ENCODE measurements at regions not wholly inside any gene's neighbourhood (a gene's known extent, or its start where the extent isn't known, plus 50 kb on each side); places are given as distances from the start of the nearest gene placed in this dataset.
"Not testable (repeated sequence)": the region's sequence is repeated elsewhere in the genome, so short reads cannot be mapped to it uniquely, and the experiment has no call there.

DNA sequence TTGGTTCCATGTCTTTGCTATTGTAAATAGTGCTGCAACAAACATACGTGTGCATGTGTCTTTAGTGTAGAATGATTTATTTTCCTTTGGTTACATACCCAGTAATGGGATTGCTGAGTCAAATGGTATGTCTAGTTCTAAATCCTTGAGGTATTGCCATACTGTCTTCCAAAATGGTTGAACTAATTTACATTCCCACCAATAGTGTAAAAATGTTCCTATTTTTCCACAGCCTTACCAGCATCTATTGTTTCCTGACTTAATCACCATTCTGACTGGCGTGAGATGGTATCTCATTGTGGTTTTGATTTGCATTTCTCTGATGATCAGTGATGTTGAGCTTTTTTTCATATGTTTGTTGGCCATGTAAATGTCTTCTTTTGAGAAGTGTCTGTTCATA is 226.6 kb downstream of the ETAA1 start:
- DNase-seq (ENCODE audit: low read depth in 2 of 2) = not testable (repeated sequence)

DNA sequence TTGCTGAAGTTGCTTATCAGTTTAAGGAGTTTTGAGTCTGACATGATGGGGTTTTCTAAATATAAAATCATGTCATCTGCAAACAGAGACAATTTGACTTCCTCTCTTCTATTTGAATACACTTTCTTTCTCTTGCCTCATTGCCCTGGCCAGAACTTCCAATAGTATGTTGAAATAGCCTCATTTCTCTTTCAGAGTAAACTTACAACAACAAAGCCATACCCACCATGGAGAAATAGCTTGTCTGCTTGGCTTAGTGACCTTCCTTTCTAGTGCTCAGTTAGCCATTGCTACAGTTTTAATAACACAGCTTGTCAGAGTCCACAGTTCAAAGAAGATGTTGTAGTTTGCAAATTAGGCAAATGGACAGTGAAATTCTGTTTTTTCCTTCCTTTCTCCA is 228.0 kb downstream of the ETAA1 start:
- no peak for DNase-seq (ENCODE audit: low read depth in 2 of 2)

DNA sequence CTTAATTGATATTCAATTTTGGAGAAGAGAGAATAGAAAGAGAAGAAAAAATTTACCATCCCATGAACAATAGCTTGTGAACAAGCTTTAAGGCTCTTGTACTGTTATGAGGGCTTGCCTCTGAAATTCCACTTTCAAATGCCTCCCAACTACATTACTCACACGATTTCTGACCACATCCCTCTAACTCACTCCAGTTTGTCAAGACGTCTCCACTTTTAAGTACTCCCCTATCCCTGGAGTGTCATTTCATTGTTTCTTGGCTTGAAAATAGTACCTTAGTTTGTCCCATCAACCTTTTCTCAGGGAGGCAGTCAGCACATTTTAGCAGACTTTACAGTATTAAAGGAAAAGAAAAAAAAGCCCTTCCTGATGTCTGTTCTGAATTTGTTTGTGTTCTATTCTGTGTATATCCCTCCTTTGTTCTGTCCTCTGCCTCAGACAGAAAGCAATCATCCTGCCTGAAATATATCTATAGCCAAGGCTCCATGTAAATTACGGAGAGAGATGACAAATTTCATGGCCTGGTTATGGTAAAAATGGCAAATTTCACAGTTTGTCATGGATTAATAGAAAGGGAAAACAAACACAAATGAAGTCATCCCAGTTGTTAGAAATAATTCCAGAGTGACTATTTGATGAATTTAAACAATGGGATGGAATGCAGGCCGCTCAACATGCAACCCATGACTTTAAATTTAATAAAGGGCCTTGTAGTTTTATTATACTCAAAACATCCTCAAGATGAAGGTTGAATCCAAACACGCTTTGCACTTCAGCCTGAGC is 228.8 kb downstream of the ETAA1 start:
- DNase-seq (ENCODE audit: low read depth in 2 of 2) = no peak

DNA sequence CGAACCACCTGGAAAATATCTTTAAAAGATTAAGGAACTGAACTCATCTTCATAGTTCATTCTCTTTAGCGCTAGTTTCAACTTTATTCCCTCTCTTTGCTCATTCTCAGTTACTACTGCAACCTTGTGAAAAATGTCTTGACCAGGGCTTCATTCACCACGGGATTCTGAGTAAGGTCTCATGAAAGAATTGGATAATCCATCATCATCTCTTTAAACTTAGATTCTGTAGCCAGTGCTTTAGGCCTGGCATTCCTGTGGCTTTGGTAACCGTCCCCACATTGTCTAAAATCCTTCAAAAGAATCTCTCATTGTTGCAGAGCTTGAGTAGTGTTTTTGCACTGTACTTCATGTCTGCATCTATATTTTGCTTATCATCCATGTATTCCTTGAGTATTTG is 229.5 kb downstream of the ETAA1 start:
- no peak for DNase-seq (ENCODE audit: low read depth in 2 of 2)

DNA sequence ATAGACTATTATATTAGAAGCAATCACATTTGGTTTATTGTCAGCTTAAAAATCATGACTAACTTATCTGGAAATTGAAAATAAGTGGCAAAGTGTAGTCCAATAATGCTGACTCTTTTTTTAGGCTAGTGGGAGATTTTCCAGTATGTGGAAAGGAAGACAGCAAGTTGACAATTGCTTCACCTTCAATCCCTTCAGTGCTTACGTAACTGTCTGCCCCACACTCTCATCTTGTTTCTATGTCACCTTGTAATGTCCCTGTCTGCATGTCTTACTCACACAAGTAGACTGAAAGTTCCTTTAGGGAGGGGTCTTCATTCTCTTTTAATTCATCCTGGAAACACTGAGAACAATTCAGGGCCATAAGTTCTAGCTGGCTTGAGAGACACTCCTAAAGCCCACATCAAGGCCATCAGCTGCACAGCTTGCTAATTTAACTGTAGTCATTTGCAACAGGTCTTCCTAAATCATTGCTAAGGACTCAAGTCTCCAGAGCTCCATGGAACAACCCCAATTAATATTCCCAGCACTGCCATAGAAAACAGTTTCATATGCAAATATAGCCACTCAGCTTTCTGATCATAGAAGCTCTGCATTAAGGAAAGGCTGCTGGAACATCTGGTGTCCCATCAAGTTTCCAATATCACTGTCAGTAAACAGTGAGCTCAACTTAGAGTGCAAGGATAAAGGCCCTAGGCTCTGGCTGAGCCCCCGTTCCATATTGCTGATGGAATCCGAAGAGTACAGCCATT is 230.5 kb downstream of the ETAA1 start:
- DNase-seq (ENCODE audit: low read depth in 2 of 2) = no peak

DNA sequence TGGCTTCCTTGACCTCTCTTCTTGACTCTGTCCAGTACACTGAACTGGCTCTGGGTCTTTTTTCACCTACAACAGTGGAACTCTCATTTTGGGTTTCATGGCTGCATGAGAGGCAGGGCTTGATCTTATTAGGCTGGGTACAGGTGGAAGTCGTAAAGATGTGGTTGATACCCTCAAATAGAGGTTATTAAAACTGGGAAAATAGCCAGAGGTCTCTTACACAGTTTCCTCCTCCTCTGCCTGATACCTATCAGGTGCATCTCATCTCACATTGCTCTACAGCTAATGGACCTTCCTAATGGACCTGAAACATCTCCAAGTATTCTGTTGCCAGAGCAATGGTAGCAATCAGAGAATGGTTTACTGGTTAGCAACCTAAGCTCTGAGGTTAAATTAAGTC is 231.8 kb downstream of the ETAA1 start:
- DNase-seq (ENCODE audit: low read depth in 2 of 2) = no peak

DNA sequence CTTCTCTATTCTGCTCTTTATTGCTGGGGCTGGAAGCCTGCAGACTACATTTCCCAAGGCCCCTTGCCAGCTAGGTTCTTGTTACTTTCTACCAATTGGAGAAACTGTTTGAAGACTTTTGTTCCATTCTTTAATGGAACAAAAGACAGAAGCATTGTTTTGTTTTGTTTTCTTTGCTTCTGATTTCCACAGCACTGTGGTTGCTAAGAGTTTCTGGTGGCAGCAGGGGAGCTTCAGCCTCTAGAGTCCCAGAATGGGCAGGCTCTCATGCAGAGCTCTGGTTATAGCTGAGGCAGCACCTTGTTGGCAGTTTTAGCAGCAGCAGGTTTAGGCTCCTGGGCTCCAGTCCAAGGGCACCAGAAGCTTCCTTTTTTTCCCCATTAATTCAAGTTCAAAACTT is 234.3 kb downstream of the ETAA1 start:
- no peak for DNase-seq (ENCODE audit: low read depth in 2 of 2)

DNA sequence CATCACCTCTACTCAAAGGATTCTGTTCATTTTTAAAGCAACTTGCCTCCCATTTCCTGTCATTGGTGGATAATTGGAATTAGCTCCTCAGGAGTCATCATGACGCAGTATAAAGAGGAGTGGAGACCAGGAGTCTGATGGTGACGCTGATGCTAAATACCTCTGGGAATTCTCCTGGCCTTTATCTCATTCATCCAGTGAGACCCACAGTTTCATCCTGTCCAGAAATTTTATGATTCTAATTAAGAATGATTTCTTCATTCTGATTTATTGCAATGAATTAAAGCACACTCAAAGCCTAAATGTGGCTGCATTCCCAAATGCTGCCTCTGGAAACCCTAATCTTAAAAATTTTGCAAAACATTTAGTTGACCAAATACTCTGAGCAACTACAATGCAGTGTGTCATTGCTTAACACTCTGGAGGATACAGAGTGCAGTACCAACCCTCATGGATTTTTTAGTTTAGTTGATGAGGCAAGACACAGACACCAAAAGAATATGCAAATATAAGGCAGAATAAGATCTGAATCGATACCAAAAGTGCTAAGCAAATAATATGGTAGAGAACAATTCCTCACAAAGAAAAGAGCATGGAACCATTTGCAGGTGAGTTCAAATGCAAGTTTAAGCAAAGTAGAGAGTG is 236.2 kb downstream of the ETAA1 start:
- DNase-seq (ENCODE audit: low read depth in 2 of 2) = no peak

DNA sequence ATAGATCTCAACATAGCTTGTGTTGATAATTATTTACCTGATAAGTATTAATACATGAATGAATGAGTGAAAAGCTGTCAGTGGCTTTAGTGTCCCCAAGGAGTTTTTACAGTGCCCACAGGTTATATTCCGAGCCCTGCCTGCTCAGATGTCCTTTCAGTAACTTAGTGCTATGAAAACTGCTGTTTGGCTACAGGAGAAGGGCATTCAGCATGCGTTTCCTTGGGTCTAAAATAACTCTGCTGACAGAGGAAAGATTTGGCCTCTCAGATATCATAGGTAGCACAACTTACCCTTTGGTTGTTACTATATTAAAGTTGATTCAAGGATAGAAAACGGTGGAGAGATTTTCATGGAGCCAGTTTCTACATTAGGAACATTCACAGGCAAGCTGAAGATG is 241.0 kb downstream of the ETAA1 start:
- no peak for DNase-seq (ENCODE audit: low read depth in 2 of 2)

DNA sequence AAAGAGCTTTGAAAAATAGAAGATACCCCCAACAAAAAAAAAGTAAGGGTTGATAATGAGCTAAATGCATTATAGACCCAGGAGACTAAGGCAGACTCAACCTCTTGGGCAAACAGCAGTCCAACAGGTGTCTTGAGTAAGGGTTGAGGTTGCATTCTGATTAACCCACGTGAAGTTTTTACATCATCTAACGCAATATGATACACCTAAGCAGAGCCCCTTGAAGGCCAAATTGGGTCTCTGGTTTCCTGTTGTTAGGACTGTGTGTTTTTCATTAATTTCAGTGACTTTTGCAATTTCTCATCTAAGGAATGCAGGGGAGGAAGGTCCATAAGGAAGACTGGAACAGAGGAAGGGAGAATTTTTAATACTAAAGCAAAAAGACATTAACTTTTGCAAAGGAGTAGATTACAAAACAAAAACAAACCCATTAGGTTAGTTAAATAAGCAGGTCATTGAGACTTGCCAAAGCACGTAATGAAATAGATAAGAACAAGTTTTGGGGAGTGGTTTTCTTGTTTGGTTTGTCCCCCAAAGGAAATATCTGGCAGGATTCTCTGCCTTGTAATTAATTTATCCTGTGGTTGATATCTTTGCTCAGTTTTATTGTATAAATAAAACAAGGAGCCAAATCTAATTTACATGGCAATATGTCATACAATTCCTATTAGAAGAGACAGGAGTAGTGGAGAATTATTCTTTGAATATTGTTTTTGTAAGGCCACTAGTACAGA is 244.3 kb downstream of the ETAA1 start:
- no peak for DNase-seq (ENCODE audit: low read depth in 2 of 2)

DNA sequence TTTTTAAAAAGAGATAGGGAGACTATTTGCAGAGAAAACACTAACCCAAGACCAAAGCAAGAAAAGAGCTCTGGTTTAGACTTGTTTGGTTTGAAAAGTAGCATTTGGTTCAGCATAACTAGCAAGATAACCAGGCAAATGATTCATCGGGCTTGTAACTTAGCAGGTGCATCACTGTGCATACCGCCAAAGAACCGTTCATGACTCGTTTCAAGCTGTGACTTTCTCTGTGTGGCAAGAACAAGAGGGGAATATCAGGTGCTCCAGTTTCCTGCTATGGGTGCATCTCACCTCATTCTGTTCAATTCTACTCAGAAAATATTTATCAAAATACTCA is 244.9 kb downstream of the ETAA1 start:
- no peak for DNase-seq (ENCODE audit: low read depth in 2 of 2)

DNA sequence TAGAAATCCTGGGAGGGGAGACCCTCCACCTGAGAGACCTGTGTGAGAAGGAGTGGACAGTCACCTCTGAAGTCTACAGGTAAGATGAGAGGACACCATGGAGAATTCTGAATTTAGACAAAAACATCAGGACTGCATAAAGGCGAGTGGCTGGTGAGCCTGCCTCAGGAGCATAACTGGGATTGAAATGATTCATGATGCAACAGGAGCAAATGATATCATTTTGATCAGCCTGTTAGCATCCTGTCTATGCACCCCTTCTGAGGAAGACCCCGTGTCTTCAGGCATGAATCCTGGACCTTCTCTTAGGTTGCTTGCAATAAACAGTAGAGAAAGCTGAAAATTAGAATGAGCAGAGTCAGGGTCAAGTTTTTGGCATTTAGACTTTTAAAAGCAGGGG is 245.8 kb downstream of the ETAA1 start:
- no peak for DNase-seq (ENCODE audit: low read depth in 2 of 2)

DNA sequence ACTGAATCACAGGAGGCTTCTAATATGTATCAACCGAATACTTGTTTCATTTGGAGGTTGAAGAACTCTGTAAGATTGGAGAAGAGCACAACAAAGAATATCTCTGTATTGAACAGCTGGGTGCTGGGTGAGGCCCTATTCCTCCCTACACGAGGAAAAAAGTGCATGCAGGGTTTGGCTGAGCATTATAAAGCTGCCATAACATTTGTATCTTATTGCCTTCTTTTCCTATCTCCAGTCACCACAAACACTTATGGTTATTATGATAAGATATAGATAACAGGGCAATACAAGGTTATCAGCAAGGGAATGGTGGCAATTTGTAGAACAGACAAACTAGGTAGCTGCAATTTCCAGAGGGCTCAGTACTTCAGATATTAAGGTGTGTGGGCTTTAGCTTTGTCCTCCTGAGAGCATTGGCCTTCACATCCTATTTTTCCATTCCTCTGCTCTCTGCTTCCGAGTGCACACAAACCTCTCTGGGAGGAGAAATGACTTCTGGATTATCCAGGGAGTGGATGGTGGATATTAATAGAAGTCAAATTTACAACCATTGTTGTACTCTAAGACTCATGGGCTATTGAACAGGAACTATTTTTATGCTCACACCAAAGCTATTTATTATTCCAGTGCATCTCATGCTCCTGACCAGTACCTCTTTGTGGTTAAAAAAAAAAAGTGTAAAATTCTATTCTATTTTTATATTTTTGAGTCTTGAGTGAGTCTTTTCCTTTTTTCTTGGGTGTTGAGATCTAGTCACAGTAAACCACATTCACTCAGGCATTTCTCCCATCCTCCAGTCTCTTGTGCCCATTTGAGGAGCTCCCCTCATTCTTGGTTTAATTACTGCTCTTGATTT is 248.4 kb downstream of the ETAA1 start:
- no peak for DNase-seq (ENCODE audit: low read depth in 2 of 2)

DNA sequence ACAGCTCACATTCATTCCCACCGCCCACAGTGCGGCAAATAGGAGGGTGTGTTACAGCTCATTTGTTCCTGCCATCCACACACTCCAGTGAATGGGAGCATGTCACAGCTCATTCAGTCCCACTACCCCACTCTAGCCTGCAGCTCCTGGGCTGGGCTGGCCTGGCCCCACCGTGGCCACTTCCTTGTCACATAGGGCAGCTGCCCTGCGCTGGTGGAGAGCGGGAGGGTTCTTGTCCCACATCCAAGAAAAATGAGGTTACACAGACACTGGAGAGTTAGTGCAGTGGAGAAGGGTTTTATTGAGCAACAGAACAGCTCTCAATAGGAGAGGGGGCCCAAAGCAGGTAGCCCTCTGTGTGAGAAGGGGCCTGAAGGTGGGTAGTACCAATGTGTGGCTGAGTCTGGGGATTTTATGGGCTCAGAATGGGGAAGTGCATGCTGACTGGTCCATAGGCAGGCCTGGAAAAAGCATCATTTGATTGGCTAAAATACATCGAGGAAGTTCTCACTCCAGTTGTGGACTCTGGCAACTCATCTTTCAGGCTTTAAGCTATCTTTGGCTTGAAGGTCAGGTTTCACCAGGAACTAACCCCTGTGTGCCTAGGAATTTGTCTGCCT is 249.7 kb downstream of the ETAA1 start:
- DNase-seq (ENCODE audit: low read depth in 2 of 2) = no peak

DNA sequence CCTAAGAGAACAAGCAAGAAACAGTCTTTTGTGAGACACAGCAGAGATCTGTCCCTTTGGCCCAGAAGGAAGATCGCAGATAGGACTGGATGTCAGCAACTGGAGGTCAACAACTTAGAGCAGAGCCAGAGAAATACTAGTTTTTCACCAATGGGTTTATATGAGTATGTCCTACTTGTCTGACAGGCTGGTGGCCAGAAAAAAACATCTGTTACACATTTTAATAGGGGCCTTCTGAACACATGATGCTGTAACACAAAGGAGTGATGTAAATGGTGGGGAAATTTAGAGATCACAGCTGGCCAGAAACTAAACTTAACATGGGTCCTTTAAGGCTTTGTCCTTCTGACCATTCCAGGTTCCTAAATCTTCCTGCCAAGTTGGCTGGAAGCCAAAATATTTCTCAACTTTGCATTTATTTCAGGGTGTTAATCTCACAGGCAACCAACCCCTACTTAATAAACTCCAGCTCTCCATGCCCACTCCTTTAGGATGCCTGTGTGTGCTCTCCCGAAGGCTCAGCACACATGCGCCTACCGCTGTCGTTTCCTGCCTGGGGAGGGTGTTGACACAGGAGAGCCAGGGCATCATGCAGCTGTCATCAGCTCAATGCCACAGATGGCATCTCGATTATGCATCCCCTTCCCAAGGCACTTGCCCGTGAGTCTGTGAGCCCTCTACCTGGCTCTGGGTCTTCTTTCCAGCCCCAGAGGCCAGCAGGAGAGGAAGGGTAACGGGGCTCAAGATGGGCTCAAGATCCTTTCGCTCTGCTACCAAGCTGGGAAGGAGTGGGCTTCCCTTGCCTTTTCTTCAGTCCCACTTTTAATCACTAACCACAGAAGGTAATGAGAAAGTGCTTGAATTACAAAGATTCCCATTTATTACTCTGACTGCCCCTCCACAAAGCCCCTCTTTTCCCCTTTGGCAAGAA is 252.5 kb downstream of the ETAA1 start:
- DNase-seq (ENCODE audit: low read depth in 2 of 2) = no peak

DNA sequence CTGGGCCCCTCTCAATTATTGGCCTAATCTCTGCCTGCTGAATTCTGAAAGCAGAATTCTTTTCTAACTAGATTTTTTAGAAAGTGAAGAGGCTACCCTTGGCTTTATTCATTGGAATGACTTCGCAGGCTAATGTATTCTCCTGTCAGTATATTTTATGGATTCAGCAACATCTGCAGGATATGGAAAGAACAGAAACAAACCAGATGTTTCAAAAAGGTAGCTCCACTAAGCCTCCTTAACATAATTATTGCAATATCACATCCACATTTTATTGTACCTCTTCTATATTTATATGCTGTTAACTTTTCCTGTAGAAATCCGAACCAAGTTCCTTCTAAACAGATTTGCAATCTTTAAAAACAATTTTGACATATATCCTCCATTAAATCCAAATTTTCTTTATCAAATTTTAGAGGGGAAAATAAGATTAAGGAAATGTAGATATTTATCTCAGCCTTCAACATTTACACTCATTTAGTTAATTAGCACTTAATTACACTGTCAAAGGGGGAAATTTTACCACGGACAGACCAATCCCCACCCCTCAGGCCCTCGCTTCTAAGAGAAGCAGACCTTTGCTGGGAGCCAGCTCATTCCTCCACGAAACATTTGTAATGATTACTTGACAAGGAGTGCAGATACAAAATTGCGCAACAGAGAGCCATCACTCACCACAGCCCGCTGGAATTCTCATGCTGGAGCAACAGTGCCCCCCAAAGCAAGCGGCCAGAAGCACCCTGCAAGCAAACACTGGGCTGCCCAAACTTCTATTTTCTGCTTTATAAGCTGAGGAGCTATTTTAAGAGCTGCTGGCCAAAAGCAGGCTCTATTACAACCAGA is 253.4 kb downstream of the ETAA1 start:
- peak in 1 of 2 donors; percentile 2 for DNase-seq (ENCODE audit: low read depth in 2 of 2)

DNA sequence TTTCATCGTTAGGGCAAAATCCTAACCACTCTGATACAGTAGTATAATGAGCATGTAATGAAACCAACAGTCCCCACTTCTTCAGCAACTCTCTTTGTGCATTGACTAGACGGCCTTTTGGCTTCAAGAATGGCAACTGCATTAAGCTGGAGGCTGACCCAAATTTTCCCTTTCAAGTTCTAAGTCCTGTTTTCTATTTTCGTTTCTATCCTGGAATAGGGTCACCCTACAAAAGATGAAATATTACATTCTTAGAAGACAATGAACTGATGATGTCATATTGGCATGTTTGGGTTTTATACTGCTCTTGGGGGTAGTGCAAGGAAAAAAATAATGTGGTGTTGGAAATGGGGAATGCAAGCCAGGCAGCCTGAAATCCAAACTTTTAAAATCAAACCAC is 254.4 kb downstream of the ETAA1 start:
- no peak for DNase-seq (ENCODE audit: low read depth in 2 of 2)

DNA sequence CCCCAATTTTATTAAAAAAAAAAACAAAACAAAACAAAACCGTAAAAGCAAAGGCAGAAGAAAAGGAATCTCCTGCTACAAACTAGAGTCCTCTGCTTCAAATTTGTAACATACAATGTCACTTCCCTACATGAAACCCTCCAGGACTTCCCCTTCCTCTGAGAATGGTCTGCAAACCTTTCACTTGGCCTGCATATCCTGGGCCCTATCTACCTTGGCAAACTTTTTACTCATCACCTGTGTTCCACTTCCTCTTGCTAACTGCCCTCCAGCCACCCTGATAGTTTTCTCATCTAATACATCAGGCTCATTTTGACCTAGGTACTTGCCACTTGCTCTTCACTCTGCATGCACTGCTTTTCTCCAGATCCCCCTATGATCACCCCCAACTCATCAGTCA is 255.5 kb downstream of the ETAA1 start:
- no peak for DNase-seq (ENCODE audit: low read depth in 2 of 2)

DNA sequence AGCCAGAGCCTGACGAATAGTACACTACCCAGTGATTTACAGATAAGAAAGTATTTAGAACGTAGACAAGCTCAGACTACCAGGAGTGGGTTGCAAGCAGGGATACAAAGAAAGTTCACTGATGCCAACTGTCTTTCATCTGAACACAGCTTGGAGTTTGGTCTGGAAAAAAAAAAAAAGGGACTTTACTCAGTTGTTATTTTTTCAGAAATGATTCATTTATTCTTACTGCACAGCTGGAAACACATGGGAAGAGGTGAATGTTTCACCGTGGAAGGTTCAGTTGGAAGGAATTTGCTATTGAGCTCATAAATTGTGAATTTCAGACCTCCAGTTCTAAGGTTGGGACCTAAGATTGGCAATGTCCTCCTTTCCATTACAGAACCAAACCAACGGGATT is 259.7 kb downstream of the ETAA1 start:
- no peak for DNase-seq (ENCODE audit: low read depth in 2 of 2)
